ENCODE measurements at regions not wholly inside any gene's neighbourhood (a gene's known extent, or its start where the extent isn't known, plus 50 kb on each side); places are given as distances from the start of the nearest gene placed in this dataset.

GRCh38 chr9:78396087-78396486 lies 99.2 kb downstream of the PSAT1 start:
- peaks cover 8% of the 10 kb centered on the region for H3K9me3 ChIP-seq (ENCODE audit: control insufficient read depth, low read length)
- no peak for TF ChIP-seq CTCF (IDR thresholded peaks at IDR 0.05)
- H3K27ac ChIP-seq = no peak overlapping the region
- no peak overlapping the region for H3K4me3 ChIP-seq (ENCODE audit: low read depth, low read length)
- no peaks in the 10 kb centered on the region for H3K27me3 ChIP-seq (ENCODE audit: control insufficient read depth, insufficient read depth, low read length)
- H3K36me3 ChIP-seq (ENCODE audit: control insufficient read depth, insufficient read depth, low read length) = no peaks in the 10 kb centered on the region
- no peak overlapping the region for H3K9ac ChIP-seq
- no peak overlapping the region for H2AFZ ChIP-seq
- H3K4me1 ChIP-seq = no peaks in the 10 kb centered on the region
- no peaks in the 10 kb centered on the region for H3K79me2 ChIP-seq
- no peak overlapping the region for H3K4me2 ChIP-seq (ENCODE audit: low read length)

GRCh38 chr9:78397045-78397444 lies 100.1 kb downstream of the PSAT1 start:
- Histone ChIP-seq H3K36me3 (ENCODE audit: control insufficient read depth, insufficient read depth, low read length) (no peaks in the 10 kb centered on the region), H3K27ac (no peak overlapping the region), H3K9me3 (ENCODE audit: control insufficient read depth, low read length) (peaks cover 8% of the 10 kb centered on the region), H3K27me3 (ENCODE audit: control insufficient read depth, insufficient read depth, low read length) (no peaks in the 10 kb centered on the region), H3K9ac (no peak overlapping the region), H2AFZ (no peak overlapping the region), H3K79me2 (no peaks in the 10 kb centered on the region), H3K4me1 (no peaks in the 10 kb centered on the region), H3K4me2 (ENCODE audit: low read length) (no peak overlapping the region), H3K4me3 (ENCODE audit: low read depth, low read length) (no peak overlapping the region)
- no peak for TF ChIP-seq CTCF (IDR thresholded peaks at IDR 0.05)

- Histone ChIP-seq H3K4me2 (ENCODE audit: low read length) (no peak overlapping the region), H3K9me3 (ENCODE audit: control insufficient read depth, low read length) (peaks cover 8% of the 10 kb centered on the region), H3K27me3 (ENCODE audit: control insufficient read depth, insufficient read depth, low read length) (no peaks in the 10 kb centered on the region), H3K4me3 (ENCODE audit: low read depth, low read length) (no peak overlapping the region), H3K27ac (no peak overlapping the region), H3K4me1 (no peaks in the 10 kb centered on the region), H3K36me3 (ENCODE audit: control insufficient read depth, insufficient read depth, low read length) (no peaks in the 10 kb centered on the region), H3K9ac (no peak overlapping the region), H2AFZ (no peak overlapping the region), H3K79me2 (no peaks in the 10 kb centered on the region)
- no peak for TF ChIP-seq CTCF (IDR thresholded peaks at IDR 0.05)
Observed at GRCh38 chr9:78397454-78397853, 100.5 kb downstream of the PSAT1 start.

- H3K4me2 ChIP-seq (ENCODE audit: low read length) = no peak overlapping the region
- no peak overlapping the region for H3K9ac ChIP-seq
- H3K9me3 ChIP-seq (ENCODE audit: control insufficient read depth, low read length) = peaks cover 8% of the 10 kb centered on the region
- no peaks in the 10 kb centered on the region for H3K36me3 ChIP-seq (ENCODE audit: control insufficient read depth, insufficient read depth, low read length)
- no peak overlapping the region for H3K4me3 ChIP-seq (ENCODE audit: low read depth, low read length)
- H3K27me3 ChIP-seq (ENCODE audit: control insufficient read depth, insufficient read depth, low read length) = no peaks in the 10 kb centered on the region
- no peak for TF ChIP-seq CTCF (IDR thresholded peaks at IDR 0.05)
- H3K79me2 ChIP-seq = no peaks in the 10 kb centered on the region
- H3K4me1 ChIP-seq = no peaks in the 10 kb centered on the region
- no peak overlapping the region for H2AFZ ChIP-seq
- no peak overlapping the region for H3K27ac ChIP-seq
Observed at GRCh38 chr9:78399153-78399552, 102.2 kb downstream of the PSAT1 start.

DNA sequence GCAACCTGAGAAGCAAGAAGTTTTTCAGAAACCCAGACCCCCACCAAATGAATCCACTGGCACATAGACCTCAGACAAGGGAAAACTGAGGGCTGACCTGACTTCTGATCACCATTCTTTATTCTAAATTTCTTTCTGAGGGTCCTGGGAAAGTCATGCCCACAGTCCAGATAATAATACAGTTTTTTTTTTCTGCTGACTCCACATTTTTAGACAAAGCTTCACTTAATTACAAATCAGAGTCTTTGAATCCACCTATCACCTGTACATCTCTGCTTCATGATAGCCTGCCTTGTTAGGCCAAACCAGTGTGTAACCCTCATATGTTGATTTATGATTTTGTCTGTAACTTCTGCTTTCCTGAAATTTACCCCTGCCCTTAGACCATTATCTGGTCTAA lies 103.6 kb downstream of the PSAT1 start:
- H3K27me3 ChIP-seq (ENCODE audit: control insufficient read depth, insufficient read depth, low read length) = no peaks in the 10 kb centered on the region
- H3K9ac ChIP-seq = no peak overlapping the region
- H3K27ac ChIP-seq = no peak overlapping the region
- no peaks in the 10 kb centered on the region for H3K79me2 ChIP-seq
- no peak overlapping the region for H3K4me2 ChIP-seq (ENCODE audit: low read length)
- H3K36me3 ChIP-seq (ENCODE audit: control insufficient read depth, insufficient read depth, low read length) = no peaks in the 10 kb centered on the region
- H3K4me1 ChIP-seq = no peaks in the 10 kb centered on the region
- TF ChIP-seq CTCF (IDR thresholded peaks at IDR 0.05) = no peak
- no peak overlapping the region for H2AFZ ChIP-seq
- H3K4me3 ChIP-seq (ENCODE audit: low read depth, low read length) = no peak overlapping the region
- H3K9me3 ChIP-seq (ENCODE audit: control insufficient read depth, low read length) = peaks cover 2% of the 10 kb centered on the region
